Renal cortex interstitium (tissue), 11 donors: ENCODE measurements at regions not wholly inside any gene's neighbourhood (a gene's known extent, or its start where the extent isn't known, plus 50 kb on each side); places are given as distances from the start of the nearest gene placed in this dataset.
A peak's percentile ranks its signal among the peaks of the same experiment; 100 is the strongest.

Experiments used
- DNase-seq, 11 donors: peaks; one replicate each; pipeline ENCODE4 v3.0.0-alpha.2; 2013; ENCODE audit warnings: low read depth in 9 of 11, low spot score in 4 of 11; ENCODE audit errors: extremely low read depth in 1 of 11

GRCh38 chr2:156896294-156896693, 361.2 kb upstream of the GALNT5 start:
- no peak for DNase-seq

- DNase-seq: no peak
Observed at GRCh38 chr2:156897548-156897947, 360.0 kb upstream of the GALNT5 start.

GRCh38 chr2:156901373-156902031, 356.0 kb upstream of the GALNT5 start:
- DNase-seq: no peak

- no peak for DNase-seq
Observed at GRCh38 chr2:156903335-156903734, 354.2 kb upstream of the GALNT5 start.

- no peak for DNase-seq
Observed at GRCh38 chr2:156907806-156908205, 349.7 kb upstream of the GALNT5 start.

- DNase-seq: no peak
Observed at GRCh38 chr2:156908825-156909224, 348.7 kb upstream of the GALNT5 start.

- DNase-seq: no peak
Observed at GRCh38 chr2:156909983-156910382, 347.5 kb upstream of the GALNT5 start.

- no peak for DNase-seq
Observed at GRCh38 chr2:156915332-156915731, 342.2 kb upstream of the GALNT5 start.

GRCh38 chr2:156918410-156918809, 339.1 kb upstream of the GALNT5 start:
- peak in 4 of 11 donors; percentile 0 to 12 (median 4) for DNase-seq

- DNase-seq: no peak
Observed at GRCh38 chr2:156930423-156930822, 327.1 kb upstream of the GALNT5 start.

- no peak for DNase-seq
Observed at GRCh38 chr2:156933645-156934225, 323.8 kb upstream of the GALNT5 start.

- DNase-seq: peak in 4 of 11 donors; percentile 6 to 26 (median 18)
Observed at GRCh38 chr2:156935616-156936015, 321.9 kb upstream of the GALNT5 start.

- no peak for DNase-seq
Observed at GRCh38 chr2:156937430-156937829, 320.1 kb upstream of the GALNT5 start.

- DNase-seq: no peak
Observed at GRCh38 chr2:156944871-156945270, 312.6 kb upstream of the GALNT5 start.

GRCh38 chr2:156947261-156947660, 310.2 kb upstream of the GALNT5 start:
- no peak for DNase-seq

GRCh38 chr2:156955701-156956100, 301.8 kb upstream of the GALNT5 start:
- DNase-seq: no peak

- DNase-seq: no peak
Observed at GRCh38 chr2:156956161-156956560, 301.3 kb upstream of the GALNT5 start.

- no peak for DNase-seq
Observed at GRCh38 chr2:156958374-156958773, 299.1 kb upstream of the GALNT5 start.

- no peak for DNase-seq
Observed at GRCh38 chr2:156959481-156959880, 298.0 kb upstream of the GALNT5 start.

GRCh38 chr2:156982615-156983014, 274.9 kb upstream of the GALNT5 start:
- no peak for DNase-seq

GRCh38 chr2:156986339-156986988, 271.0 kb upstream of the GALNT5 start:
- DNase-seq: no peak
